ENCODE measurements at regions not wholly inside any gene's neighbourhood (a gene's known extent, or its start where the extent isn't known, plus 50 kb on each side); places are given as distances from the start of the nearest gene placed in this dataset.

DNA sequence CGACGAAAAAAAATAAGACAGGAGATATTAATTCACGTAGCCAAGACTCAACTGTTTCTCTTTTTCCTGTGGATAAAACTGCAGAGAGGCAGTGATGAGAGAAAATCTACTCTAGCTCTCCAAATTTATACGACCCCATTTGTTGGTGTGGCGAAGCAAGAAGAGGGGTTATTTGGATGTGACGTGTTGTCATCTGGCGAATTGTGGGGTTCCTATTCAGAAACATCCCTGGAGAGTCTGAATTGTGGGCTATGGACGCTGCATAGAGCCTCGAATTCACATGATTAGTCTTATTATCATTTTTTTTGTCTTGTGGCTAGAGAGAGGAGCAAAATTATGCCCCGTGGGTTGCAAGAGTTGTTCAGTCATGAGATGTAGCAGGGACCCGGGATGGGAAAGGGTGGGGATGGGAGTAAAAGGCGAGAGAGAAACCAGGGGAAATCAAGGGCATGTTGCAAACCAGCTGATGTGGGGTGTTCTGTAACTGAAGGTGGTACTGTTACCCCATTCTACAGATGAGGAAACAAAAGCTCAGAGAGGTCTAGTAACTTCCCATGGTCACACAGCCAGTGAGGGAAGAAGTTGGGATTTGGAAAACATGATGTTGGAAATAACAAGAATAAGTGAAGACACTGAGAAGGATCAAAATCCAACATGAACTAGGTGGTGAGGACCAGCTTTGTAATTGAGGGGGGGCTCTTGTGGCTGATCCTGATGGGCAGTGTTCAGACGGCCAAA, 69.2 kb upstream of the SFMBT2 start:
- intact Hi-C loops (cut with DNase I), result no loop called here
- Histone ChIP-seq H3K27ac (no peak overlapping the region), H3K27me3 (no peaks in the 10 kb centered on the region)

DNA sequence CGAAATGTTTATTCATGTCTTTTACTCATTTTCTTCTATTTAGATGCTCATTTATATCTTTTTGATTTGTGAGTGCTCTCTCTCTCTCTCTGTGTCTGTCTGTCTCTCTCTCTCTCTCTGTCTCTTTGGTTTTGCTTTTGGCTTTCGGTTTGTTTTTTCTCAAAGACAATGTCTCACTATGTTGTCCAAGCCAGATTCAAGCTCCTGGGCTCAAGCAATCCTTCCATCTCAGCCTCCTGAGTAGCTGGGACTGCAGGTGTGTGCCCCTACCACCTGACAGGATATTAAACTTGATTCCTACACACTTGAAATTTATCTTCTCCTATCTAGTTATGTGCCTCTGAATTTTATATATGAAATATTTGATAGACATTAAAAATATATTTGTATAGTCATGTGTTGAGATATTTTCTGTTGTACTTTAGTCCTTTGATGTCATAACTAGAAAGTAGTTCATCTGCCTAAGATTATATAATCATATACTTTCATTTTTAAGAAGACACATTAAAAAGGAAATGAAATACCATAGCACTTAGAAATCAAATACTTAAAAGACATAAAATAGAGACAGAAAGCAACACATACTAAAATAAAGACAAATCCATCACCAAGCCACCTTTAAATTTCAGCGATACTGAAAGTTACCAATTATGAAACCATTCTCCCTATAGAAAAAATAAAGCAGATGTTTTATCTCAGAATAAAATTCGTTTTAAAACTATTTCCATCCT, 68.1 kb upstream of the SFMBT2 start:
- intact Hi-C loops (cut with DNase I), result no loop called here
- Histone ChIP-seq H3K4me1 (no peaks in the 10 kb centered on the region), H3K36me3 (no peaks in the 10 kb centered on the region), H3K4me3 (no peak overlapping the region), H3K27me3 (no peaks in the 10 kb centered on the region), H3K9ac (ENCODE audit: low read depth in 2 of 2, low read length in 2 of 2) (no peak overlapping the region), H3K27ac (no peak overlapping the region), H3K9me3 (no peaks in the 10 kb centered on the region)
- TF ChIP-seq, protein P1, sequence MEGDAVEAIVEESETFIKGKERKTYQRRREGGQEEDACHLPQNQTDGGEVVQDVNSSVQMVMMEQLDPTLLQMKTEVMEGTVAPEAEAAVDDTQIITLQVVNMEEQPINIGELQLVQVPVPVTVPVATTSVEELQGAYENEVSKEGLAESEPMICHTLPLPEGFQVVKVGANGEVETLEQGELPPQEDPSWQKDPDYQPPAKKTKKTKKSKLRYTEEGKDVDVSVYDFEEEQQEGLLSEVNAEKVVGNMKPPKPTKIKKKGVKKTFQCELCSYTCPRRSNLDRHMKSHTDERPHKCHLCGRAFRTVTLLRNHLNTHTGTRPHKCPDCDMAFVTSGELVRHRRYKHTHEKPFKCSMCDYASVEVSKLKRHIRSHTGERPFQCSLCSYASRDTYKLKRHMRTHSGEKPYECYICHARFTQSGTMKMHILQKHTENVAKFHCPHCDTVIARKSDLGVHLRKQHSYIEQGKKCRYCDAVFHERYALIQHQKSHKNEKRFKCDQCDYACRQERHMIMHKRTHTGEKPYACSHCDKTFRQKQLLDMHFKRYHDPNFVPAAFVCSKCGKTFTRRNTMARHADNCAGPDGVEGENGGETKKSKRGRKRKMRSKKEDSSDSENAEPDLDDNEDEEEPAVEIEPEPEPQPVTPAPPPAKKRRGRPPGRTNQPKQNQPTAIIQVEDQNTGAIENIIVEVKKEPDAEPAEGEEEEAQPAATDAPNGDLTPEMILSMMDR (IDR thresholded peaks at IDR 0.05), result no peak
- no peak for DNase-seq

More for the DNA sequence above, 69.2 kb upstream of the SFMBT2 start:
- Histone ChIP-seq H3K9ac (ENCODE audit: low read depth in 2 of 2, low read length in 2 of 2) (no peak overlapping the region), H3K4me1 (no peaks in the 10 kb centered on the region), H3K36me3 (no peaks in the 10 kb centered on the region), H3K9me3 (no peaks in the 10 kb centered on the region), H3K4me3 (no peak overlapping the region)
- TF ChIP-seq, protein P1 (IDR thresholded peaks at IDR 0.05), result no peak
- DNase-seq, result no peak

DNA sequence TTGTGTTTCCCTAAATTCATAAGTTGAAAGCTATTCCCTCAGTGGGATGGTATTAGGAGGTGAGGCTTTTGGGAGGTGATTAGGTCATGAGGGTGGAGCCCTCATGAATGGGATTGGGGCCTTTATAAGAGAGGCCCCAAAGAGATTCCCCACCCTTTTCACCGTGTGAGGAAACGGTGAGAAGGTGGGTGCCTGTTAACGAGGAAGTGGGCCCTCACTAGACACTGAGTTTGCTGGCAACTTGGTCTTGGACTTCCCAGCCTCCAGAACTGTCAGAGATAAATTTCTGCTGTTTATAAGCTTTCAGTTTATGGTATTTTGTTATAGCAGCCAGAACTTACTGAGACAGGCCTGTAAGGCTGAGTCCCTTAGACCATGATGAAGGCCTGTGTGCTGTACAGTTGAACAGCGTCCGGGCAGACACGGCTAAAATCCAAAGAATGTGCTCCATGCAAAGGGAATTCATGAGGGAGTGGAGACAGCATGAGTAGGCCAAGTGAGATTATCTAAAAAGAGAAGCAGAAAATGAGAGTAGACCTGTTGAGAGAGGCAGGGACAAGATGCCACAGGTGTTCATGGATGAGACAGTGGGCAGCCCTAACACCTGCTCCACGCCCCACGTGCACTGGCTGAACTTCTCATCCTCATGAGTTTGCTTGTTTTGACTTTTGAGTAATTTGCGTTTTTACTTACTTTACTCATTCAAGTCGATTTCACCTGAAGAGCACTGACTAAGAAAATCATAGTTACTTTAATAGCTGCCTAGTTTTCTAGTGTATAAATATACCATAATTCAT, 66.9 kb upstream of the SFMBT2 start:
- intact Hi-C loops (cut with DNase I), result no loop called here
- TF ChIP-seq, protein P1 (IDR thresholded peaks at IDR 0.05), result no peak
- Histone ChIP-seq H3K36me3 (no peaks in the 10 kb centered on the region), H3K9ac (ENCODE audit: low read depth in 2 of 2, low read length in 2 of 2) (no peak overlapping the region), H3K27me3 (no peaks in the 10 kb centered on the region), H3K9me3 (no peaks in the 10 kb centered on the region), H3K27ac (no peak overlapping the region), H3K4me1 (no peaks in the 10 kb centered on the region), H3K4me3 (no peak overlapping the region)
- no peak for DNase-seq

DNA sequence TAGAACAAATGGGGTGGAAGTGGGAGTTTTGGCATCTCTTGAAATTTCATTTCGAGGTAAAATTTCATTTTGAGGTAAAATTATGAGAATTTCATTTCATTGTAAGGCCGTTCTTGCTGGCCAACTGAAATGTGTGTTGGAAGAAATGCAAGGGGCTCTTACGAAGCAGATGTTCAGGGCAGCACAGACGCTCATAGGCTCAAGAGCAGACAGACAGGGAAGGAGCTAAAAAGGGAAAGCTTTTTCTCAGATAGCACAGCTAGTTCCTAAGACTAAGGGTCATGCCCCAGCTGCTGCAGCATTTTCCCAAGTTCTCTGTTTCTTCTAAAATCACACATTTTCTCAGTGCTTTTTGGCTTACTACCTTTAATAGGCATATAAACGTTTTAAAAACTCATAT, 65.1 kb upstream of the SFMBT2 start:
- intact Hi-C loops (cut with DNase I), result no loop called here
- Histone ChIP-seq H3K4me1 (no peaks in the 10 kb centered on the region), H3K9ac (ENCODE audit: low read depth in 2 of 2, low read length in 2 of 2) (no peak overlapping the region), H3K27ac (no peak overlapping the region), H3K4me3 (no peak overlapping the region), H3K27me3 (no peaks in the 10 kb centered on the region), H3K36me3 (no peaks in the 10 kb centered on the region), H3K9me3 (no peaks in the 10 kb centered on the region)
- TF ChIP-seq, protein P1 (IDR thresholded peaks at IDR 0.05), result no peak
- no peak for DNase-seq

DNA sequence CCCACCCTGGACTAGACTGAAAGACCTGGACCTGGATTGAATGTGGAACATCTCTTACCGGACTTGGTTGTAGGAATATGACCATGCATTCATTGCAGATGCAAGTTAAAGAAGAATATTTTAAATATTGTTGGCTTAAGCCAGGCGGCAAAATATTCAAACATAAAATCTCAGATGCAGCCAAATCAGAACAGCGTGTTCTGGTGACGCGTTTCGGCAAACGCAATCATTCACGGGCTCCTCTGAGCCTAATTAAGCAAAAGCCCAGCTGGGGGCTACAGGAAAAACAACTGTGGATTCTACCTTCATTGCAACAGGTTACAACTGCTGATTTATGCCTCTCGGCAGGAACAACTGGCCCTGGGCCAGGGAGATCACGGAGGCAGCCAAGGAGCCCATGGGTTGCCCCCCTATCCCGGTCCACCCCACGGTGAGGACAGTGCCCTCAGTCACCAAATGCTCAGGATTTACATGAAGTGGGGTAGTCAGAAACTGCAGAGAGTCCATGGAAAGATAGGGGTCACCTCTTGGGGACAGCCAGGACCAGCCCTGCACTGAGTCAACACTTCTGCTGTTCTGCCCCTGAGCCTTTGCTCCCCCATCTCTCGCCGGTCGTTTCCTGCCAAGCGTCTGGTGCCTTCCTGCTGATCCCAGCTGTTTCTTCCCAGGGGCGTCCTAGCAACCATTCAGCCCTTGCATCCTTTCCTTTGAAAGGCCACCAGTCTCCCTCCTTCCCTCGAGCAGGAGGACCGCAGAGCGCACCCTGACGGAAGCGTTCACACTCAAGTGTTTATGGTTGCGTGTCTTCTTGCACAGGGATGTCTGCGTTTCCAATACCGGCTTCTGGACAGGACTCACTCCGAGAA, 64.4 kb upstream of the SFMBT2 start:
- intact Hi-C loops (cut with DNase I), result no loop called here
- no peaks in the 10 kb centered on the region for H3K4me1 ChIP-seq
- no peaks in the 10 kb centered on the region for H3K9me3 ChIP-seq
- no peaks in the 10 kb centered on the region for H3K36me3 ChIP-seq
- TF ChIP-seq, protein P1 (IDR thresholded peaks at IDR 0.05), result no peak
- H3K27ac ChIP-seq, result no peak overlapping the region
- H3K9ac ChIP-seq (ENCODE audit: low read depth in 2 of 2, low read length in 2 of 2), result no peak overlapping the region
- DNase-seq, result peak; percentile 28
- no peaks in the 10 kb centered on the region for H3K27me3 ChIP-seq
- no peak overlapping the region for H3K4me3 ChIP-seq

Measured in colonic mucosa (tissue), 4 donors.